Astrocyte of the cerebellum (primary cell): ENCODE measurements at regions not wholly inside any gene's neighbourhood (a gene's known extent, or its start where the extent isn't known, plus 50 kb on each side); places are given as distances from the start of the nearest gene placed in this dataset.

Experiments
- DNase-seq: peaks from one replicate; pipeline ENCODE4 v3.0.0-alpha.2; 2011; ENCODE audit warnings: low read depth
- H3K4me3 ChIP-seq: 2 replicates; pipeline ENCODE4 v1.5.1; 2011; ENCODE audit warnings: mild to moderate bottlenecking, low read depth, low read length, moderate library complexity
- CTCF ChIP-seq: IDR thresholded peaks from 2 replicates; pipeline ENCODE4 v1.5.1; 2012; ENCODE audit warnings: low read length, low read depth, moderate library complexity, mild to moderate bottlenecking; ENCODE audit errors: missing control alignments
- in situ Hi-C: cut with HindIII; loops from 2 replicates; pipeline ENCODE4 v1.10.0; 2017; ENCODE audit warnings: low sequenced_read_pairs

DNA sequence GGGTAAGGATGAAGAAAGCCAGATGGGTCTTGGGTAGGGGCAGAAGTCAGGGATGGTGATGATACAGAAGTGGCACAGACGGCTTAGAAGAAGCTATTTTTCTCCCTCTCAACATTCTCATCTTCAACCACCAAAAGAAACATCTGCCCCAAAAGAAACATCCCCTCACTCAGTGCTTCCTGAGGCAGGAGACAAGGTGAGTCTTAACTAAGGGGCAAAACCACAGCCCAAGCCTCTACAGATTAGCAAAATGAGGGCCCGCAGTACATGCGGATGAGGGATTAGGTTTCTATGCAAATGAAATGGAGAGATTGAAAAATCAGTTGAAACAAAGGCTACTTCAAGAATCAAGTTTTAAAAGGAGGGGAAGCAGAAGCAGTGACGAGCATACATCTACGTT, 241.3 kb upstream of the CCDC196 start:
- in situ Hi-C loops = no loop called here
- no peak for TF ChIP-seq CTCF
- no peak for DNase-seq
- H3K4me3 ChIP-seq = no peak overlapping the region

DNA sequence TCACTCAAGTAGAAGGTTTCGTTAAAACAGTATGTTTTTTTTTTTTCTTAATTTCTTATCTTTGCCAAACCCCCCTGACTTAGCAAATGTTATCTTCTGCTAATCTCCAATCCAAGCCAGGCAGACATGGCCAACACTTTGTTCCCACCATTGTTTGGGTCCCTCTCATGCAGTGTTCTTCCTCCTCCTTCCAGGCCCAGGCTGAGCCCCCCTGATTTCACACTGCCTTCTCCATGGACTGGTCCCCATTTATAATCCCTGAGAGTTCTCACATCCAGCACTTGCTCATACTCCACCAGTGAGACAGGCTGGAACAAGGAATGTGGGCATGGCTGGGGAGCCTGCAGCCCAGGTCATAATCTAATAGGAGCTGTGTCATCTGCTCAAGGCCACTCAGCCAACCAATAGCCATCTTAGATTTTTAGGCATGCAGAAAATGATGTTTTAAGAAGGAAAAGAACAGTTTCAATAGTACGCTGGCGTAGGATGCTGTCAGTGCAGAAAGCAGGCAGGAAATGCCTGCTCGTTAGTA, 238.4 kb upstream of the CCDC196 start:
- in situ Hi-C loops = no loop called here
- H3K4me3 ChIP-seq = no peak overlapping the region
- TF ChIP-seq CTCF = no peak
- no peak for DNase-seq

DNA sequence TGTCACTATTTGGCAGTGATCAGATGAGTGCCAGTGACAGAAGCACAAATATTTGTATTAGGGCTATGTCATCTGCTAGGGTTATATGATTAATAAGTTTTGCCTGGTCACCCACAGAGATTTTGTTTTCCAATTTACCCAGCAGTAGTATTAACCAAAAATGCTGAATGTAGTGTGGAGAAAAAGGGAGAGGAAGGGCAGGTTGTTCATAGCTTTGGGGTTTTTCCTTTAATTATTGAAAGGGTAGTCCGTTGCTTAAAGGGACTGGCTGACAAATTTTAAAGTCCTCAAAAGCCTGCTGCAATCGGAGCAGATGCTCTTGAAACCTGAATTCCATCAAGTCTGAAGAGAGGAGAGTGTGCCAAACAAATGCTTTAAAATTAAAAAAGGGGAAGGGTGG, 237.9 kb upstream of the CCDC196 start:
- no peak for TF ChIP-seq CTCF
- H3K4me3 ChIP-seq = no peak overlapping the region
- DNase-seq = no peak
- in situ Hi-C loops = no loop called here

GRCh38 chr14:66249544-66249943, 236.6 kb upstream of the CCDC196 start:
- H3K4me3 ChIP-seq = no peak overlapping the region
- in situ Hi-C loops = no loop called here
- DNase-seq = no peak
- no peak for TF ChIP-seq CTCF

DNA sequence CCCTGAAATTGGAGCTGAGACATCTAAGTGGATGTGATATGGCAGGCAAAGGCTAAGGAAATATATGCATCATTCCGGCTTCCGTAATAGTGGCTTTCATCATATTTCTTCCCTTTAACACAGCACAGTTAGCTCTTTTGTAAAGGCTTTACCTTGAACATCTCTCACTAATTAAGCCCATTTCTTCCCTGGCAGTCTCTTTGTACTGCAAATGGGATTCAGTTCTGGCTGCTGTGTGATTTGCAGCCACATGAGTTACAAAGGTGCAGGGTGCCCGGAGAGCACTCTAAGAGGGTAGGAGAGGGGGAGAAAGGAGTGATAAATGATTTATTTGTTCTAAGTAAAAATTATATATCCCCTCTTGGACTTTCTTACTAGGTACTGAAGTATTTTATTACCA, 232.1 kb upstream of the CCDC196 start:
- DNase-seq = no peak

DNA sequence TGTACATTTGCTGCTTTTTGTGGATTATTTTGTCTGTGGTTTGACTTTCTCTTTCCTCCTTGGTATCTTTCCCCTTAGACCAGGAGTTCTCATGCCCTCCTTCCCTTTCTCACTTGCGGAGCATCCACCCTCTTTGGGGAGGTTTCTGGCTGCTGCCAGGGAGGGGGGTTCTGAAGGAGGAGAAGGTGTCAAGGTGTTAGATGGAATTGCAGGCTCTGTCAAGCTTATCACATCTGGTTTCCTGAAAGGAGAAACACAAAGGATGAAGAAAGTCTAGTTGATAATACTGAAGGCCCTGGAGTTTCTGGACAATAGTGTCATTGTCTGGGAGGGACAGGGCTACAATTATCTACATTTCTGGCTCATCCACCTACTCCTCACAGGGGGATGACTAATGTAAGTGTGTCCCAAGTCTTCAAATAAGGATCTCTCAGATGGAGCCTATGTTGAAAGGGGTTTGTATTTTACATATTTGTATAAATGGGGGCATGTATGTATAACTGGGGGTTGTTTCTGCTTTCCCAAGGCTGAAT, 217.3 kb upstream of the CCDC196 start:
- H3K4me3 ChIP-seq = no peak overlapping the region
- TF ChIP-seq CTCF = no peak
- in situ Hi-C loops = no loop called here
- no peak for DNase-seq

More for the DNA sequence above, 232.1 kb upstream of the CCDC196 start:
- H3K4me3 ChIP-seq = no peak overlapping the region
- no peak for TF ChIP-seq CTCF
- in situ Hi-C loops = no loop called here
